HG02588 (cell line): ENCODE measurements at regions not wholly inside any gene's neighbourhood (a gene's known extent, or its start where the extent isn't known, plus 50 kb on each side); places are given as distances from the start of the nearest gene placed in this dataset.

ENCODE experiments used
- ATAC-seq: cut with Tn5 transposase; IDR thresholded peaks from one replicate; pipeline ENCODE4 v1.9.1; 2021; ENCODE audit warnings: mild to moderate bottlenecking, moderate library complexity; ENCODE audit not compliant: unreplicated experiment

GRCh38 chr22:48739348-48740085 lies 1088.2 kb downstream of the BRD1 start:
- ATAC-seq: no peak

- ATAC-seq: no peak
Observed at GRCh38 chr22:48738204-48738980, 1089.3 kb downstream of the BRD1 start.

- no peak for ATAC-seq
Observed at GRCh38 chr22:48737461-48738203, 1090.0 kb downstream of the BRD1 start.

- ATAC-seq: no peak
Observed at GRCh38 chr22:48736593-48737460, 1090.8 kb downstream of the BRD1 start.

- no peak for ATAC-seq
Observed at GRCh38 chr22:48734961-48735360, 1092.7 kb downstream of the BRD1 start.

- no peak for ATAC-seq
Observed at GRCh38 chr22:48734359-48734758, 1093.3 kb downstream of the BRD1 start.

GRCh38 chr22:48729499-48730171 lies 1098.0 kb downstream of the BRD1 start:
- ATAC-seq: no peak

GRCh38 chr22:48727454-48728058 lies 1100.1 kb downstream of the BRD1 start:
- ATAC-seq: no peak

GRCh38 chr22:48724899-48725298 lies 1102.8 kb downstream of the BRD1 start:
- ATAC-seq: no peak

GRCh38 chr22:48722661-48723060 lies 1105.0 kb downstream of the BRD1 start:
- no peak for ATAC-seq

GRCh38 chr22:48721395-48721669 lies 1106.3 kb downstream of the BRD1 start:
- ATAC-seq: no peak

- ATAC-seq: no peak
Observed at GRCh38 chr22:48720662-48721394, 1106.8 kb downstream of the BRD1 start.

- no peak for ATAC-seq
Observed at GRCh38 chr22:48719978-48720661, 1107.6 kb downstream of the BRD1 start.

- no peak for ATAC-seq
Observed at GRCh38 chr22:48718818-48719500, 1108.7 kb downstream of the BRD1 start.

GRCh38 chr22:48717883-48718817 lies 1109.5 kb downstream of the BRD1 start:
- no peak for ATAC-seq

GRCh38 chr22:48717076-48717810 lies 1110.4 kb downstream of the BRD1 start:
- ATAC-seq: no peak
